HG02885 (cell line): ENCODE measurements at regions not wholly inside any gene's neighbourhood (a gene's known extent, or its start where the extent isn't known, plus 50 kb on each side); places are given as distances from the start of the nearest gene placed in this dataset.
"Not testable (repeated sequence)": the region's sequence is repeated elsewhere in the genome, so short reads cannot be mapped to it uniquely, and the experiment has no call there.

Experiments
- ATAC-seq: cut with Tn5 transposase; IDR thresholded peaks from one replicate; pipeline ENCODE4 v1.9.1; 2021; ENCODE audit warnings: mild to moderate bottlenecking; ENCODE audit not compliant: unreplicated experiment, poor library complexity

DNA sequence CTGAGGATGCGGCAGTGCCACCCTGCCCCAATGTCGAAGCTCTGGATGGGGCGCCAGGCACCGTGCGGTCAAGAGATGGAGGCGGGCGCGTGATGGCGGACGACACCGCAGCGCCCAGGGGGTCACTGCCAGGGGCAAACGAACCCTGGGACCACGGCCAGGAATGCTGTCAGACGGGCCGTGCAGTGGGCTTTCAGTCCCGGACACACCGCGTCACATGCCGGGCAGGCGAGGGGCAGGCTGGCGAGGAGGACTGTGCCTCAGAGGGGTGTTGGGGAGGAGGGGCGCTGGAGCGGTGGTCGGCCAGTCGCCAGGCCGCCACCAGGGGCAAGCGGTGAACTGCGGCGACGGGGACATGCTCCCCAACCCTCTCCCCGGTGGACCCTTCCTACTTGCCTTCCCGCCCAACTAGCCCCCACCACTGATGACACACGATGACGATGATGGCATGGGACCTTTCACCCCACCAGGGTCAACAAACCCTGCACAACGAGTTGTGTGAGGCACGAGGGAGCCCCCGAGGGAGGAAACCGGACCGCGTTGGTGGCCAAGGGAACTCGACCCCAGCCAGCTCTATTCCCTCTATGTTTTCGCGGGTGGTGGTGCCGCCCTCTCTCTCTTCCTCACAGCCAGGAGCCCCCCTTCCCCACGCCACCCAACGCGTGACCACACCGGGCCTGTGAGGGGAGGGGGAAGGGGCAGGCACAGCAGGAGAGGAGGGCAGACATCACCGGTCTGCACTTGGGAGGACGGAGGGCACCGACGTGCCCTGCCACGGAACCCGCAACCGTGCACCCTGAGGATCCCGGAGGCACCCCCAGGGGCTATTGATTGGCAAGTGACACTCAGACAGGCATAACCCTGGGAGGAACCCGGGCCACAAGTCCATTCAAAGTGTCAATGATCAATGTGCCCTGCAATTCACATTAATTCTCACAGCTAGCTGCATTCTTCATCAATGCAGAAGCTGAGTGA is 1960.9 kb upstream of the DEFB115 start:
- ATAC-seq = no peak

DNA sequence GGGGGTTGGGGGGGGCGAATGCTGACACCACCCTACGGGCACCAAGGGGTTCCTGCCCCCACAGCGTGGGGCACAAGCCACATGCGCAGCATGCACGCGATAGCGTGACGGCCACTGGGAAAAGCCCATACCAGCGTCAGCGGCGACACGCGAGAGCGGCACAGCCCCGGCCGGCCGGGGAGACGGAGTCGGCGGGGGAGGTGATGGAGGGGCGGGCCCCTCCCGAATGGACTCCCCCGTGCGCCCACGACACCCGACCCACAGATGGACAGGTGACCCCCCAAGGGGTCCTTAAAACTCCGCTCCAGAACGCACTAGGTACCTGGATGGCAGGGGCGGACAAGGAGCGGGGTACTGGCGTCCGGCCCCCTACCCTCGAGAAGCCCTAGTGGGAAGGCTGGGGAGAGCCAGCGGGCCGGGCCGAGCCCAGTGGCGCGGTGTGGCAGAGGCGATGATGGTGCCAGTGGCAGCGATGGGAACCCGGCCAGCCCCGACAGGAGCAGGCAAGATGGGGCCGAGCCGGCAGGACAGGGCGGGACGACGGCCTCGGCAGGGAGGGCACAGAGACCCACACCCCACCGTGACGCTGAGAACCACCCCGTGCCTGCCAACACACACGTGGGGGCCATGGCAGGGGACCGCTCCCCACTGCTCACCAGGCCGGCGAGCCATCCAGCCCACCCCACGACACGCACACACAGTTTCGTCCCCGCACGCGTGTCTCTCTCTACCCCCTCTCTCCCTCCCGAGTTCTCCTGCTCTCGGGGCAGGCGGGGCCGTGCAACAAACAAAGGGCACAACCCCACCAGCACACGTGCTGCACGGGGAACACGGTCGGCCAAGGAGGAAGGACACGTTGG is 1959.8 kb upstream of the DEFB115 start:
- ATAC-seq = no peak

DNA sequence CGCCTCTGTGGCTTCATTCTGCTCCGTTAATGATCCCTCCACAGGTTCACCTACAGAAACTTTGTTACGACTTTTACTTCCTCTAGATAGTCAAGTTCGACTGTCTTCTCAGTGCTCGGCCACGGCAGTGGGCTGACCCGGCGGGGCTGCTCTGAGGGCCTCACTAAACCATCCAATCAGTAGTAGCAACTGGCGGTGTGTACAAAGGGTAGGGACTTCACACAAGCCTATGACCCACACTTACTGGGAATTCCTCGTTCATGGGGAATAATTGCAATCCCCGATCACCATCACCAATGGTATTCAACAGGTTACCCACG is 1959.2 kb upstream of the DEFB115 start:
- no peak for ATAC-seq

DNA sequence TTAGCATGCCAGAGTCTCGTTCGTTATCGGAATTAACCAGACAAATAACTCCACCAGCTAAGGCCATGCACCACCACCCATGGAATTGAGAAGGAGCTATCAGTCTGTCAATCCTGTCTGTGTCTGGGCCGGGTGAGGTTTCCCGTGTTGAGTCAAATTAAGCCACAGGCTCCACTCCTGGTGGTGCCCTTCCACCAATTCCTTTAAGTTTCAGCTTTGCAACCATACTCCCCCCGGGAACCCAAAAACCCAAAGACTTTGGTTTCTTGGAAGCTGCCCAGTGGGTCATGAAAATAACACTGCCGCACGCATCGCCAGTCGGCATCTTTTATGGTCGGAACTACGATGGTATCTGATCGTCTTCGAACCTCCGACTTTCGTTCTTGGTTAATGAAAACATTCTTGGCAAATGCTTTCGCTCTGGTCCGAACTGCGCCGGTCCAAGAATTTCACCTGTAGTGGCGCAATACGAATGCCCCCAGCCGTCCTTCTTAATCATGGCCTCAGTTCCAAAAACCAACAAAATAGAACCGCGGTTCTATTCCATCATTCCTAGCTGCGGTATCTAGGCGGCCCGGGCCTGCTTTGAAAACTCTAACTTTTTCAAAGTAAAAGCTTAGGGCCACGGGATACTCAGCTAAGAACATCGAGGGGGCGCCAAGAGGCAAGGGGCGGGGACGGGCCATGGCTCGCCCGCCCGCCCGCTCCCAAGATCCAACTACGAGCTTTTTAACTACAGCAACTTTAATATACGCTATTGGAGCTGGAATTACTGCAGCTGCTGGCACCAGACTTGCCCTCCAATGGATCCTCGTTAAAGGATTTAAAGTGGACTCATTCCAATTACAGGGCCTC is 1958.5 kb upstream of the DEFB115 start:
- ATAC-seq = no peak

DNA sequence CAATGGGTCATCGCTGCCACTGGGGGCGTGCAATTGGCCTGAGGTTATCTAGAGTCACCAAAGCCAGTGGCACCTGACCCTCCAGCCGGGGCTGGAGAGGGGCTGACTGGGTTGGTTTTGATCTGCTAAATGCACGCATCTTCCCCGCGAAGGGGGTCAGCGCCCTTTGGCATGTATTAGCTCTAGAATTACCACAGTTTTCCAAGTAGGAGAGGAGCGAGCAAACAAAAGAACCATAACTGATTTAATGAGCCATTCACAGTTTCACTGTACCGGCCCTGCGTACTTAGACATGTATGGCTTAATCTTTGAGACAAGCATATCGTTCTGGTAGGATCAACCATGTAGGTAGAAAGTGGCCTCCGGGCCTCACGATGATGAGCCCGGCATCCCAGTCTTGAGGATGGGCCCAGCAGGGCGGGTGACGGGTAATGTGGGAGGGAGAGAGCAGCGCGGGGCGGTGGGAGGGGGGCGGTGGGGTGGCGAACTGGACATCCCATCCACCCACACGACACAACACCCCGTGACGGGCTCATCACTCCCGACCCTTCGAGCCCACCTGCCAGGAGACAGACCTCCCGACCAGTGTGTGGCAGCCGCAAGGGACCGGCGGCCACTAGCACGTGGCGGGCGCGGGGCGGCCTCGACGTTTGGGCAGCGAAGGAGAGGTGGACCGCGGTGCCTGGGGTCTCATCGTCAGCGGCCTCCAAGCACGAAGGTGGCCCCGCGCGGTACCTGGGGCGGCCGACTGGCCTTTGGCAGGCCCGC is 1957.5 kb upstream of the DEFB115 start:
- no peak for ATAC-seq

DNA sequence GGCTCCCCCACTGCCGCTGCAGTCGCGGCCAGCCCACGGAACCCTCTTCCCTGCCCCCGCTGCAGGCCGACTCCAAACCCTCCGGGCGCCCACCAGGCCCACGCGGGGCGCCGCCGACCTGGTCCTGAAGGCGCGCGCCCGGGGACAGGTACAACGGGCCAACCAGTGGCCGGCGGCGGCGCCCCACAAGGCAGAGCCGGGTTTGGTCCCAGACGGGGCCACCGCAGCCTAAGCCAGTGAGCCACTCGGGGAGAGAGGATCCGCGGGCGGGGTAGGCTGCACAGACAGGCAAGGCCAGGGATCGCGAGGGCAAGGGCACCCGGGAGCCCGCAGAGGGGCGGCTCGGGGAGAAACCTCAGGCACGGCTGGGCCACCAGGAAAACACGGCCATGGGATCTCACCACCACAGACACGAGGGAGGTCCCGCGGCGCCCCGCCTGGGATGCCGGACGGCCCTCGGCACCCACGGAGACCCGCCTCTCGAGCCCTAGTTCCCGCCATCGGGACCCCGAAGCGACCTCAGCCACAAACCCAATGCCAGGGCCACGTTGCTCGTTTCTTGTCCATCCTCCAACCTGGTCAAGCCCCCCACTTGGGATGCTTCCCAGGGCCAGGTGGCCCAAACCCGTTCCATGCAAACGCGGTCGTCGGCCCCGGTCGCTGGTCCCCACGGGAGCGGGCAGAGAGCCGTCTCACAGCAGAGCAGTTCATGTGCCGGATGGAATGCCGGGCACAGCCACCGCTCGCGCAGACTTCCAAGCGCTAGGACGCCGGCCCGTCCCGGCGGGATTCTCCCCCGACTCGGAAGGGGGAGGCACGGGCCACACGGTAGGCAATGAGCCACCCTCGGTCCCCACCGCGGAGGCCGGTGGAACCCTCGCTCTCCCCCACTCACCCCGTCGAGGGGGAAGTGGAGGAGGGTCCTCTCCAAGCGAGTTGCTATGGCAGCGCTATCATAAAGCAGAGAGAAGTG is 1956.6 kb upstream of the DEFB115 start:
- no peak for ATAC-seq

DNA sequence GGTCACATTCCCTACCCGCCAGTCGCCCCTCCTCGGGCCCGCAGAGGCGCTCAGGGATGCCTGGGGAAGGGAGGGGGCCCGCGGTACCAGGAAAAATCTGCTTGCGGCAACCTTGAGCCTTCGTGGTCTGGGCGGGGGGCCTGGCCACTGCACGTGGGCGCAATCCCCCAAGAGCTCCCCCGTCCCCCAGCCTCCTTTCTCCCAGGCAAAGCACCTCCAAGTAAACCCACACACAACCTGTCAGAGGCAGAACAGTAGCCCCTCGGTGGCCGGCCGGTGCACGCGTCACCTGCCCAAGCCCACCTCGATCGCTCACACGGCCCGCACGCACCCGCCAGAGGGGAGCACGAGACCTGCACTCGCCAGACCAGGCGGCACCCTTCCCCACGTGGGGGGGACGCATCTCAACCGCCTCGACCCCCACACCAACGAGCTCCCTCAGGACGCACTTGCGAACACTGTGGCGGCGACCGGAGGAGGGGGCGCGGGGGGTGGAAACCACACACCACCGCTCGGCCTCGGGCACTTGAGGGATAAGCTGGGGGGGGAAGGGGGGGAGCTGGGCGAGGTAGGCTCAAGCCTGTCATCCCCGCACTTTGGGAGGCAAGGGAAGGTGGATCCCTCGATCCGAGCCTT is 1955.7 kb upstream of the DEFB115 start:
- no peak for ATAC-seq

DNA sequence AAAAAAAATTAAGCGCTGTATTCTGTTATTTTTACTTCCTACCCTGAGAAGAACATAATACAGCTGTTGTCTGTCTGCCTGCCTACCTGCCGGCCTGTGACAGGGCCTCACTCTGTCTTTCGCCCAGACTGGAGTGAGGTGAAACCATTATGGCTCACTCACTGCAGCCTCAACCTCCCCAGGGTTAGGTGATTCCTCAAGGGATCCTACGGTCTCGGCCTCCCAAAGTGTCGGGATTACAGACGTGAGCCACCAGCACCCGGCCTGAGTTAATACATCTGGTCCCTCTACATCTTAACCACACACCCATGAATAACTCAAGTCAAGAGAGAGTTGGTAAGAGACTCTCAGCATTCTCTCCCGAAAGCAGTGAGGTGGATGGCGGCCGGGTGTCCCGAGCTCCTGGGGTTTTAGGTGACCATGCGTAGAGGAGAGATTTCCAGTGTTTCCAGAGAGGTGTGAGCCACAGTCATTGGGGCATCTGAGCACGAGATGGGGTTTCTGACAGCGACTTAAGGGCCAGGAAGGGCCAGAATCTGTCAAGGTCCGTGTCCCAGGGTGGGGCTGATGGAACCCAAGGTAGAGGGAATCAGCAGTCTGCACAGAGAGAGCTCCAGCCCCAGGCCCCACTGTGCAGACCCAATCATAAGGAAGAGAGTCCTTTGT is 1954.4 kb upstream of the DEFB115 start:
- no peak for ATAC-seq

DNA sequence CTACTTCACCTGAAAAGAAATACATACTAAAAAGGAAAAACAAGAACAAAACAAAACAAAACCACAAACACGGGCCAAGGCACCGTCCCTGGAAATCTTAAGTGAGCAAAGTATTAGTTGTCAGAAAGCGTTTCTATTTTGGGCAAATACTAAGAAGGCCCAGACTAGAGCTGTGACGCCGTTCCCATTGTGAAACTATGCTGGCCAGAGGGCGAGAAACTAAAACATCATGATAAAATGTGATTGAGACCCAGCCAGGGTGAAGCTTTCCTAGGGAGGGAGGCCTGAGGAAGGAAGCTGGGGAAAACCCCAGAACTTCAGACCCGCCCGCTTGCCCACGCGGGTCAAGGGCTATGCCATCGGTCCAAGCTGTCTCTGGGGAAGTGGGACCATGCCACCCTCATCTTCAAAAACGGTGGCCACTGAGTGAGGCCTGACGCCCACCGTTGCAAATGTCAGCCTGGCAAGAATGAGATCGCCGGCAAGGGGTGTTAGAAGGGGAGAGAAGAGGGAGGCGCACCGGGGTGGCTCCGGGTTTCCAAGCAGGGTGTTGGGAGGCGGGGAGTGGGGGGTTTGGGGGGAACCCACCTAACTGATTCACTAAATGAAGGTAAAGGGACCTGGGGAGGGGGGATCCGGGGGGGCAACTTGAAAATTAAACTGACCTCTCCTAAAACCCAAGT is 1950.9 kb upstream of the DEFB115 start:
- no peak for ATAC-seq

DNA sequence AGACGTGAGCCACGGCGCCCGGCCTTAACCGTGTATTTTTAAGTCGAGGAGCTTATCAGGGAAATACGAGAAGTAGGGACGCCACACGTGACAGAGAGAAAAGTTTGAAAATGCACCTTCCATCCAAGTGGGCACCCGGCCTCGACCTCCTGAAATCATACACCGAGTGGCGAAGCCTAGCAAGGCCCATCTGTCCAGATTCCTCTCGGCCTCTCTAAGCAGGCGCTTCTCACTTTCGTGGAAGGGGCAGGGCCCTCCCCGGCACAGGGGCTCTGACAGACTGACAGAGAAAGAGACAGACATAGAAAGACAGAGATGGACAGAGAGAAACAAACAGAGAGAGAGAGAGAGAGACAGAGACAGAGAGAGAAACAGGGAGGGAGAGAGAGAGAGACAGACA is 1950.0 kb upstream of the DEFB115 start:
- not testable (repeated sequence) for ATAC-seq

DNA sequence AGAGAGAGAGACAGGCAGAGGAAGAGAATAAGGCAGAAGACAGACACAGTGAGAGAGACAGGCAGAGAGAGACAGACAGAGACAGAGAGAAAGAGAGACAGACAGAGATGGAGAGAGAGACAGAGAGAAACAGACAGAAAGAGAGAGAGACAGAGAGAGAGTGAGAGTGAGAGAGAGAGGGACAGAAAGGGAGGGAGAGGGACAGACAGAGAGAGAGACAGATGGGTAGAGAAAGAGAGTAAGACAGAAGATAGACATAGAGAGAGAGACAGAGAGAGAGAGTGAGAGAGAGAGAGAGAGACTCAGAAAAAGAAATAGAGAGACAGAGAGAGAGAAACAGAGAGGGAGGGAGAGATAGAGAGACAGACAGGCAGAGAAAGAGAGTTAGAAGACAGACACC is 1948.5 kb upstream of the DEFB115 start:
- ATAC-seq = not testable (repeated sequence)

DNA sequence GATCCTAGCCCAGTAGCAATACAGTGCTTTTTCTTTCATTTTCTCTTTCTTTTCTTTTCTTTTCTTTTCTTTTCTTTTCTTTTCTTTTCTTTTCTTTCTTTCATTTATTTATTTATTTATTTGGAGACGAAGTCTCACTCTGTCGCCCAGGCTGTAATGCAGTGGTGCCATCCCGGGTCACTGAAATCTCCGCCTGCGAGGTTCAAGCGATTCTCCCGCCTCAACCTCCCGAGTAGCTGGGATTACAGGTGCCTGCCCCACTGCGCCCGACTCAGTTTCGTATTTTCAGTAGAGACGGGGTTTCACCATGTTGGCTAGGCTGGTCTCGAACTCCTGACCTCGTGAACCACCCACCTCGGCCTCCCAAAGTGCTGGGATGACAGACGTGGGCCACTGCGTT is 1948.0 kb upstream of the DEFB115 start:
- not testable (repeated sequence) for ATAC-seq

DNA sequence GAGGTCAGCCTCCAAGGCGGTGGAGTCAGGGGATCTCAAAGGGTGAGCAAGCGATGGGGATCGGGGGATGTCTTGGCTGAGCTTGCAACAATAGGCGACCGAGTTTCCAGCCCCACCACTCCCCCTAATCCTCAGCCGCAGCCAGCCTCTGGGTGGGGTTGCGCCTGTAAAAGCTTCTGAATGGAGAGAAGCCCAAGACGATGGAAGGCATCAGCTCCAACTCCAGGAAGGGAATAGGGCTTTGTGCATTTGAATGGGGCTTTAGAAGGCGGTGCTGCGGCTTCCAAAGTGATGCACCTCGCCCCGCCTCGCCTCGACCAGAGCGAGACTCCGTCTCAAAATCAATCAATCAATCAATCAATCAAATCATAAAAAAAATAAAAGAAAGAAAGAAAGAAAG is 1946.4 kb upstream of the DEFB115 start:
- not testable (repeated sequence) for ATAC-seq

DNA sequence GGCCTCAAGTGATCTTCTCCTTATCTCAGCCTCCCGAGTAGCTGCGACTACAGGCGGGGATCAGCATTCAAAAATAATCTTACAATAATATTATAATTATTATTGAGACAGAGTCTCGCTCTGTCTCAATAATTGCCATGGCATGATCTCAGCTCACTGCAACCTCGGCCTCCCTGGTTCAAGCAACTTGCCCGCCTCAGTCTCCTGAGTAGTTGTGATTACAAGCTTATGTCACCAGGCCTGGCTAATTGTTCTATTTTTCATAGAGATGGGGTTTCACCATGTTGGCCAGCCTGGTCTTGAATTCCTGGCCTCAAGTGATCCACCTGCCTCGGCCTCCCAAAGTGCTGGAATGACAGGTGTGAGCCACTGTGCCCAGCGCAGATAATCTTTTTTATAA is 1944.8 kb upstream of the DEFB115 start:
- not testable (repeated sequence) for ATAC-seq

DNA sequence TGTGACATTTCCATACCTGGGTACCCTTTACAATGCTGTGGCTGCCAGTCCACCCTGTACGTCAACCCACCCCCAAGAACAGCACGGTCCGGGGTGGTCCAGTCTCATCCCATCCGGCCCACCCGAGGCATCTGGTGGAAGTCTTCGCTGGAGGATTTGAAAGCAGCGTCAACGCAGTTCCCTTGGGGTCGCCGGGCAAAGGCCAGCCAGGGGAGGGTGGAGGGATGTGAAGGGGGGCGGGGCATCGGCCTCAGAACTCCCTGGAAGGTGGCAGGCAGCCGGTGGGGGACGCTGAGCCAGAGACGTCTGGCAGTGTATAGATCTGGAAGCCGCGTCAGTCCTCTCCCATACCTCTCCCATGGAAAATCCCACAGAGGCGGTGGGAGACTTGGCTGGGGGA is 1944.0 kb upstream of the DEFB115 start:
- ATAC-seq = no peak

DNA sequence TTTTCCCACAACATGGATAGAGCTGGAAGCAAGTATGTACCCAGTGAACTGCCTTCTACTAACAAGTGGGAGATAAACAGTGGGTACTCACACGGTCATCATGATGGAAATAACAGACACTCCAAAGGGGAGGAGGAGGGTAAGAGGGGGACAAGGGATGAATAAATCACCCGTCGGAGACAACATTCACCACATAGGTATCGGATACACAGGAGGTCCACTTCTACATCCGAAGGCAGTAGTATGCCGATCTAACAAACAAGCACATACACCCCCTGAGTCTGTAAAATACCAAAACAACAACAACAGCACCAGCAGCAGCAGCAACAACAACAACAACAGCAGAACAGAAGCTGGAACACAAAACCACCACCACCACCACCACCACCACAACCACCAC is 1943.2 kb upstream of the DEFB115 start:
- ATAC-seq = no peak

DNA sequence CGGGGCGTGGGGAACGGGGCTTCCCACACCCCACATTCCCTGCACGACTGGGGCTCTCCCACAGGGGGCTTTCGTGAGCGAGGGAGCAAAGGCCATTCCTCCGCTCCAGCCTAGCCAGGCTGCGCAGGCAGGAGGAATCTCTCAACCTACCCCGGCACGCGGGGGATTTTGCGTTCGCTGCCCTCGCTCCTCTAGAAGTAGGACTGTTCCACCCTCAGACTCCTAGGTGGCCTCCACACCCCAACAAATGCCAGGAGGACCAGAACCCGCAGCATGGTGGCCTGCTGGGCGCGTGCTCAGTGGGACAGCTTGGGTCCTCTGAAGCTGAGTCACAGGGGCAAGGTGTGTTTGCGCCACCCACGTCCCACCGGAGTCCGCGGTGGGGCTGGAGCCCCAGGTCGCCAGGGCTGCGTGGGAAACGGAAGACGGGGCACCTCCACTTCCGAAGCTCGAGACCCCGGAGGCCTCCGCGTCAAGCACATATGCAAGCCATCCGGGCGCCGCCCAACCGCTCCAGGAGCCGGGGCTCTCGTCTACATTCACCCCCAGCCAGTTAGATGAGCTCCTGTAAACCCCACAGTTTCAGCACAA is 1938.5 kb upstream of the DEFB115 start:
- no peak for ATAC-seq
